ENCODE measurements at regions not wholly inside any gene's neighbourhood (a gene's known extent, or its start where the extent isn't known, plus 50 kb on each side); places are given as distances from the start of the nearest gene placed in this dataset.
A peak's percentile ranks its signal among the peaks of the same experiment; 100 is the strongest.

GRCh38 chr12:46432325-46432724 lies 59.8 kb upstream of the SLC38A2 start:
- no peak for DNase-seq (ENCODE audit: low read depth)

- DNase-seq (ENCODE audit: low read depth): peak; percentile 44
Observed at GRCh38 chr12:46430340-46430948, 57.9 kb upstream of the SLC38A2 start.
